Fibroblast of pulmonary artery (primary cell): ENCODE measurements at regions not wholly inside any gene's neighbourhood (a gene's known extent, or its start where the extent isn't known, plus 50 kb on each side); places are given as distances from the start of the nearest gene placed in this dataset.

ENCODE experiments used
- DNase-seq: peaks from one replicate; pipeline ENCODE4 v3.0.0-alpha.2; 2010; ENCODE audit warnings: low read depth
- H3K4me3 ChIP-seq: replicated peaks from 2 replicates; pipeline ENCODE4 v1.5.1; 2011; ENCODE audit warnings: low read depth, mild to moderate bottlenecking, control low read depth, low read length, moderate library complexity
- CTCF ChIP-seq: IDR thresholded peaks from 2 replicates; pipeline ENCODE4 v1.5.1; 2011; ENCODE audit warnings: mild to moderate bottlenecking, control low read depth, low read length, inconsistent platforms; ENCODE audit errors: missing control alignments

- DNase-seq, result no peak
Observed at GRCh38 chr4:110798687-110799086, 175.8 kb upstream of the PITX2 start.

GRCh38 chr4:110799211-110799610, 176.3 kb upstream of the PITX2 start:
- no peak for TF ChIP-seq CTCF
- H3K4me3 ChIP-seq, result no peak overlapping the region
- DNase-seq, result no peak

More at GRCh38 chr4:110798687-110799086, 175.8 kb upstream of the PITX2 start:
- TF ChIP-seq CTCF, result no peak
- no peak overlapping the region for H3K4me3 ChIP-seq

- no peak for TF ChIP-seq CTCF
- DNase-seq, result no peak
- no peak overlapping the region for H3K4me3 ChIP-seq
Observed at GRCh38 chr4:110801591-110801990, 178.7 kb upstream of the PITX2 start.

- TF ChIP-seq CTCF, result no peak
- DNase-seq, result peak; percentile 27
Observed at GRCh38 chr4:110808351-110808878, 185.5 kb upstream of the PITX2 start.

GRCh38 chr4:110815950-110816349, 193.1 kb upstream of the PITX2 start:
- no peak for TF ChIP-seq CTCF
- DNase-seq, result no peak
- H3K4me3 ChIP-seq, result no peak overlapping the region

More at GRCh38 chr4:110808351-110808878, 185.5 kb upstream of the PITX2 start:
- no peak overlapping the region for H3K4me3 ChIP-seq

- DNase-seq, result no peak
- no peak overlapping the region for H3K4me3 ChIP-seq
- no peak for TF ChIP-seq CTCF
Observed at GRCh38 chr4:110816367-110816766, 193.5 kb upstream of the PITX2 start.

- no peak for TF ChIP-seq CTCF
- no peak for DNase-seq
- no peak overlapping the region for H3K4me3 ChIP-seq
Observed at GRCh38 chr4:110821186-110821585, 198.3 kb upstream of the PITX2 start.
